Astrocyte of the cerebellum (primary cell): ENCODE measurements at regions not wholly inside any gene's neighbourhood (a gene's known extent, or its start where the extent isn't known, plus 50 kb on each side); places are given as distances from the start of the nearest gene placed in this dataset.
A peak's percentile ranks its signal among the peaks of the same experiment; 100 is the strongest.

Experiments used
- DNase-seq: peaks from one replicate; pipeline ENCODE4 v3.0.0-alpha.2; 2011; ENCODE audit warnings: low read depth
- H3K4me3 ChIP-seq: 2 replicates; pipeline ENCODE4 v1.5.1; 2011; ENCODE audit warnings: mild to moderate bottlenecking, low read depth, low read length, moderate library complexity
- CTCF ChIP-seq: IDR thresholded peaks from 2 replicates; pipeline ENCODE4 v1.5.1; 2012; ENCODE audit warnings: low read length, low read depth, moderate library complexity, mild to moderate bottlenecking; ENCODE audit errors: missing control alignments
- in situ Hi-C: cut with HindIII; loops from 2 replicates; pipeline ENCODE4 v1.10.0; 2017; ENCODE audit warnings: low sequenced_read_pairs

DNA sequence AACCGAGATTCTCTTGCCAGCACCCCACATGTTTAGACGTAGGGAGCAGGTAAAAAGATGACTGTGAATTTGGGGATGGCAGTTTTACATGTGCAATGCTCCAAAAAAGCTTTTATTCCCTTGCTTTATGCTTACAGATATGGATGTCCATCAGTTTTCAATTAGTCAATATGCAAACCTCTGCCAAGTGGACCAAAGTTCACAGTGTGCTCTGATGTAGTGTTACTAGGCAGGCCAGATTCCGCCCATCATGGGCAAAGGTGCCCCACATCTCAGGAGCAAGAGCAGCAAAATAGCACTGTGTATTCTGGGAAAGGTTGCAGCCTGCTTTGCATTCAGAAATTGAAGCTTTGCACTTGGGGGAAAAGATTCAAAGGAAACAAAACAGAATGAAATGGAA is 329.7 kb upstream of the ZEB2 start:
- DNase-seq = no peak
- TF ChIP-seq CTCF = no peak
- in situ Hi-C loops = no loop called here
- H3K4me3 ChIP-seq = no peak overlapping the region

DNA sequence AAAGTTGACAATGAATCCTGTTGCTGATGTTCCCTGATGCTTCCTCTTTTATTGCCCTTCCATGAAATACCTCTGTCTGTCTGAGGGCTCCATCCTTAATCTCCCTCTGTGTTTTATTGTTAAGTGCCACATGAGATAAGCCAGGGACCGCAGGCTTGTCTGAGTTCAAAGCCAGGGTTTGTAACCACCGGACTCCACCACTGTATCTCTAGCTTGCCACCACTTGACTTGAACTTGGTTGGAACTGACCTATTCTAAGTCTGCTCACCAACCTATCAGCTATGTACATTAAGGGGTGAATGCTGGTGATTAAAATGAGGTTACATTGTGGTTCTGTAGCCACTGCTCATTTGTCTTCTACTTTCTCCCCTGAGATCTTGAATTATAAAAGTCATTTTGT is 328.5 kb upstream of the ZEB2 start:
- in situ Hi-C loops = no loop called here
- no peak for TF ChIP-seq CTCF
- no peak overlapping the region for H3K4me3 ChIP-seq
- no peak for DNase-seq

- in situ Hi-C loops = no loop called here
- no peak overlapping the region for H3K4me3 ChIP-seq
- no peak for DNase-seq
- no peak for TF ChIP-seq CTCF
Observed at GRCh38 chr2:144847347-144848080, 327.6 kb upstream of the ZEB2 start.

- peak; percentile 72 for DNase-seq
- in situ Hi-C loops = no loop called here
- TF ChIP-seq CTCF = no peak
- no peak overlapping the region for H3K4me3 ChIP-seq
Observed at GRCh38 chr2:144836635-144837350, 316.9 kb upstream of the ZEB2 start.

- TF ChIP-seq CTCF = no peak
- no peak for DNase-seq
- in situ Hi-C loops = no loop called here
- no peak overlapping the region for H3K4me3 ChIP-seq
Observed at GRCh38 chr2:144835634-144836350, 315.9 kb upstream of the ZEB2 start.

GRCh38 chr2:144834998-144835633 is 315.2 kb upstream of the ZEB2 start:
- no peak overlapping the region for H3K4me3 ChIP-seq
- no peak for TF ChIP-seq CTCF
- in situ Hi-C loops = no loop called here
- DNase-seq = peak; percentile 77
